ENCODE measurements at regions not wholly inside any gene's neighbourhood (a gene's known extent, or its start where the extent isn't known, plus 50 kb on each side); places are given as distances from the start of the nearest gene placed in this dataset.

- TF ChIP-seq CTCF (IDR thresholded peaks at IDR 0.05), result no peak
- no peak overlapping the region for H3K4me3 ChIP-seq (replicated peaks in 1 of 3; ENCODE audit: low read depth in 2 of 3, low read length in 3 of 3)
- no CpG with 5 or more reads among the region's 2 CpGs for WGBS (ENCODE audit: insufficient coverage)
- H3K4me2 ChIP-seq (replicated peaks; ENCODE audit: extremely low read depth, low read length, poor library complexity, severe bottlenecking), result no peak overlapping the region
- H3K4me1 Mint-ChIP-seq, result no peaks in the 10 kb centered on the region
- no peak overlapping the region for H3K9ac ChIP-seq (ENCODE audit: insufficient read depth, low read length, poor library complexity, severe bottlenecking)
- no peak overlapping the region for H2AFZ ChIP-seq (ENCODE audit: insufficient read depth, low read depth, low read length, poor library complexity, severe bottlenecking)
- DNase-seq, result no peak
- peaks cover 10 to 12% of the 10 kb centered on the region in 2 donors for H3K9me3 ChIP-seq (replicated peaks in 1 of 2; ENCODE audit: control insufficient read depth in 1 of 2, insufficient read depth in 1 of 2, low read length in 2 of 2)
- H3K27me3 ChIP-seq (ENCODE audit: control insufficient read depth in 2 of 2, insufficient read depth in 2 of 2, low read length in 2 of 2), result no peaks in the 10 kb centered on the region
- no peaks in the 10 kb centered on the region for H4K20me1 ChIP-seq (ENCODE audit: insufficient read depth, low read length)
- H3K4me1 ChIP-seq (ENCODE audit: control insufficient read depth in 1 of 2, insufficient read depth in 2 of 2, low read length in 2 of 2), result no peaks in the 10 kb centered on the region
- H3K4me3 Mint-ChIP-seq, result no peak overlapping the region
- H3K27me3 Mint-ChIP-seq (ENCODE audit: low read depth in 3 of 3), result no peaks in the 10 kb centered on the region
- H3K27ac Mint-ChIP-seq, result no peak overlapping the region
- intact Hi-C loops (cut with micrococcal nuclease), result no loop called here
- peaks cover 0 to 17% (median 7%) of the 10 kb centered on the region in 7 donors for H3K9me3 Mint-ChIP-seq
- no peak overlapping the region for H3K27ac ChIP-seq (ENCODE audit: low read depth in 1 of 2, low read length in 2 of 2)
- no peaks in the 10 kb centered on the region for H3K36me3 Mint-ChIP-seq
- H3K36me3 ChIP-seq (replicated peaks in 1 of 2; ENCODE audit: control insufficient read depth in 1 of 2, insufficient read depth in 2 of 2, low read length in 2 of 2), result no peaks in the 10 kb centered on the region
- no peaks in the 10 kb centered on the region for H3K79me2 ChIP-seq (ENCODE audit: insufficient read depth, low read length)
Observed at GRCh38 chr9:78962156-78962555, 609.6 kb upstream of the TLE4 start.

GRCh38 chr9:78963911-78964310 lies 607.9 kb upstream of the TLE4 start:
- intact Hi-C loops (cut with micrococcal nuclease), result no loop called here
- TF ChIP-seq CTCF (IDR thresholded peaks at IDR 0.05), result no peak
- H3K79me2 ChIP-seq (ENCODE audit: insufficient read depth, low read length), result no peaks in the 10 kb centered on the region
- H3K27me3 ChIP-seq (ENCODE audit: control insufficient read depth in 2 of 2, insufficient read depth in 2 of 2, low read length in 2 of 2), result no peaks in the 10 kb centered on the region
- no peak overlapping the region for H3K9ac ChIP-seq (ENCODE audit: insufficient read depth, low read length, poor library complexity, severe bottlenecking)
- H3K9me3 ChIP-seq (replicated peaks in 1 of 2; ENCODE audit: control insufficient read depth in 1 of 2, insufficient read depth in 1 of 2, low read length in 2 of 2), result peaks cover 8 to 12% of the 10 kb centered on the region in 2 donors
- no peak overlapping the region for H3K27ac Mint-ChIP-seq
- H3K36me3 ChIP-seq (replicated peaks in 1 of 2; ENCODE audit: control insufficient read depth in 1 of 2, insufficient read depth in 2 of 2, low read length in 2 of 2), result no peaks in the 10 kb centered on the region
- no peaks in the 10 kb centered on the region for H3K36me3 Mint-ChIP-seq
- H4K20me1 ChIP-seq (ENCODE audit: insufficient read depth, low read length), result no peaks in the 10 kb centered on the region
- no peaks in the 10 kb centered on the region for H3K4me1 ChIP-seq (ENCODE audit: control insufficient read depth in 1 of 2, insufficient read depth in 2 of 2, low read length in 2 of 2)
- H2AFZ ChIP-seq (ENCODE audit: insufficient read depth, low read depth, low read length, poor library complexity, severe bottlenecking), result no peak overlapping the region
- H3K9me3 Mint-ChIP-seq, result peaks cover 2 to 15% (median 6%) of the 10 kb centered on the region in 7 donors
- no peak overlapping the region for H3K4me3 ChIP-seq (replicated peaks in 1 of 3; ENCODE audit: low read depth in 2 of 3, low read length in 3 of 3)
- DNase-seq, result no peak
- no peak overlapping the region for H3K4me2 ChIP-seq (replicated peaks; ENCODE audit: extremely low read depth, low read length, poor library complexity, severe bottlenecking)
- no peaks in the 10 kb centered on the region for H3K27me3 Mint-ChIP-seq (ENCODE audit: low read depth in 3 of 3)
- H3K4me3 Mint-ChIP-seq, result no peak overlapping the region
- H3K27ac ChIP-seq (ENCODE audit: low read depth in 1 of 2, low read length in 2 of 2), result no peak overlapping the region
- H3K4me1 Mint-ChIP-seq, result no peaks in the 10 kb centered on the region

All from CD14-positive monocyte (primary cell).